Kidney (tissue), 13 donors: ENCODE measurements at regions not wholly inside any gene's neighbourhood (a gene's known extent, or its start where the extent isn't known, plus 50 kb on each side); places are given as distances from the start of the nearest gene placed in this dataset.

ENCODE experiments used
- DNase-seq, 5 donors: peaks; one replicate each; pipeline ENCODE4 v3.0.0-alpha.2; 2013 to 2020
- FAIRE-seq: peaks from 2 replicates; lab custom pipeline; 2012; peaks lifted over from hg19 to GRCh38; lab: Jason Lieb, UNC
- H3K27ac ChIP-seq, 2 donors: one replicate each; pipeline ENCODE4 v1.7.0; 2013; ENCODE audit warnings: low read depth in 2 of 2, low read length in 2 of 2, inconsistent platforms in 1 of 2
- H3K27me3 ChIP-seq: one replicate; pipeline ENCODE4 v1.7.1; 2013; ENCODE audit warnings: low read length, inconsistent platforms; ENCODE audit not compliant: control insufficient read depth, insufficient read depth
- H3K36me3 ChIP-seq, 3 donors: one replicate each; pipeline versions ENCODE4 v1.7.0 to v1.7.1; 2013; ENCODE audit warnings: low read length in 3 of 3, control low read depth in 1 of 3, inconsistent platforms in 1 of 3; ENCODE audit not compliant: insufficient read depth in 3 of 3, control insufficient read depth in 2 of 3
- H3K4me1 ChIP-seq, 3 donors: one replicate each; pipeline versions ENCODE4 v1.7.0 to v1.7.1; 2013; ENCODE audit warnings: low read length in 3 of 3, inconsistent platforms in 1 of 3, low read depth in 1 of 3; ENCODE audit not compliant: control insufficient read depth in 2 of 3, insufficient read depth in 2 of 3
- H3K4me3 ChIP-seq, 3 donors: one replicate each; pipeline versions ENCODE4 v1.7.0 to v1.8.1; 2013; ENCODE audit warnings: low read length in 3 of 3, control low read depth in 1 of 3, inconsistent platforms in 1 of 3
- H3K9ac ChIP-seq, 3 donors: one replicate each; pipeline versions ENCODE4 v1.7.0 to v1.7.1; 2013; ENCODE audit warnings: low read length in 3 of 3, control low read depth in 1 of 3, inconsistent platforms in 1 of 3
- H3K9me3 ChIP-seq, 3 donors: one replicate each; pipeline versions ENCODE4 v1.7.0 to v1.7.1; 2013; ENCODE audit warnings: low read length in 3 of 3, control low read depth in 1 of 3, inconsistent platforms in 1 of 3; ENCODE audit not compliant: control insufficient read depth in 2 of 3, insufficient read depth in 1 of 3
- CTCF ChIP-seq: IDR thresholded peaks from 3 replicates; pipeline ENCODE4 v1.5.1; 2012; ENCODE audit warnings: mild to moderate bottlenecking, moderate library complexity, borderline replicate concordance; ENCODE audit not compliant: insufficient read depth; ENCODE audit errors: extremely low read depth
- intact Hi-C: fragments of 100-400 bp; cut with DNase I; formaldehyde crosslinking; loops from one replicate; pipeline ENCODE4 v1.11.1; 2022
- donor health status: control.
- donor health status: control.
- donor health status: control.
- donor health status: control.
- donor health status: control.
- donor health status: DM: yes; HTN: yes; CAD: no.
- donor health status: Normal renal cell carcinoma (clear cell type).

- Histone ChIP-seq H3K4me3 (no peak overlapping the region), H3K4me1 (no peaks in the 10 kb centered on the region), H3K27me3 (no peaks in the 10 kb centered on the region), H3K9ac (no peak overlapping the region), H3K9me3 (no peaks in the 10 kb centered on the region), H3K27ac (no peak overlapping the region), H3K36me3 (no peaks in the 10 kb centered on the region)
- no peak for TF ChIP-seq CTCF
- DNase-seq (peak in 3 of 5 donors; percentile 21 to 44 (median 37)), FAIRE-seq (no peak)
- intact Hi-C loops = no loop called here
Measured at GRCh38 chr12:85445060-85445938, 165.3 kb downstream of the ALX1 start.

- TF ChIP-seq CTCF = no peak
- intact Hi-C loops = no loop called here
- no peaks in the 10 kb centered on the region for H3K4me1 ChIP-seq
- H3K9me3 ChIP-seq = no peaks in the 10 kb centered on the region
- H3K27ac ChIP-seq = no peak overlapping the region
- no peak overlapping the region for H3K4me3 ChIP-seq
- no peaks in the 10 kb centered on the region for H3K36me3 ChIP-seq
- DNase-seq (no peak), FAIRE-seq (no peak)
- H3K9ac ChIP-seq = no peak overlapping the region
- H3K27me3 ChIP-seq = no peaks in the 10 kb centered on the region
Measured at GRCh38 chr12:85448031-85448430, 168.0 kb downstream of the ALX1 start.

GRCh38 chr12:85448548-85449139 lies 168.6 kb downstream of the ALX1 start:
- intact Hi-C loops = no loop called here
- Histone ChIP-seq H3K4me1 (no peaks in the 10 kb centered on the region), H3K27me3 (no peaks in the 10 kb centered on the region), H3K9me3 (no peaks in the 10 kb centered on the region), H3K4me3 (no peak overlapping the region), H3K36me3 (no peaks in the 10 kb centered on the region), H3K9ac (no peak overlapping the region), H3K27ac (no peak overlapping the region)
- no peak for TF ChIP-seq CTCF
- peak in 2 of 5 donors; percentile 39 to 51 for DNase-seq
- FAIRE-seq = peak; percentile 96
